ENCODE measurements at regions not wholly inside any gene's neighbourhood (a gene's known extent, or its start where the extent isn't known, plus 50 kb on each side); places are given as distances from the start of the nearest gene placed in this dataset.

GRCh38 chr11:103768816-103769215 is 267.6 kb upstream of the DDI1 start:
- TF ChIP-seq, protein P1, sequence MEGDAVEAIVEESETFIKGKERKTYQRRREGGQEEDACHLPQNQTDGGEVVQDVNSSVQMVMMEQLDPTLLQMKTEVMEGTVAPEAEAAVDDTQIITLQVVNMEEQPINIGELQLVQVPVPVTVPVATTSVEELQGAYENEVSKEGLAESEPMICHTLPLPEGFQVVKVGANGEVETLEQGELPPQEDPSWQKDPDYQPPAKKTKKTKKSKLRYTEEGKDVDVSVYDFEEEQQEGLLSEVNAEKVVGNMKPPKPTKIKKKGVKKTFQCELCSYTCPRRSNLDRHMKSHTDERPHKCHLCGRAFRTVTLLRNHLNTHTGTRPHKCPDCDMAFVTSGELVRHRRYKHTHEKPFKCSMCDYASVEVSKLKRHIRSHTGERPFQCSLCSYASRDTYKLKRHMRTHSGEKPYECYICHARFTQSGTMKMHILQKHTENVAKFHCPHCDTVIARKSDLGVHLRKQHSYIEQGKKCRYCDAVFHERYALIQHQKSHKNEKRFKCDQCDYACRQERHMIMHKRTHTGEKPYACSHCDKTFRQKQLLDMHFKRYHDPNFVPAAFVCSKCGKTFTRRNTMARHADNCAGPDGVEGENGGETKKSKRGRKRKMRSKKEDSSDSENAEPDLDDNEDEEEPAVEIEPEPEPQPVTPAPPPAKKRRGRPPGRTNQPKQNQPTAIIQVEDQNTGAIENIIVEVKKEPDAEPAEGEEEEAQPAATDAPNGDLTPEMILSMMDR (IDR thresholded peaks at IDR 0.05; ENCODE audit: extremely low read depth, missing control alignments) = no peak
- DNase-seq (ENCODE audit: low spot score) = no peak

DNA sequence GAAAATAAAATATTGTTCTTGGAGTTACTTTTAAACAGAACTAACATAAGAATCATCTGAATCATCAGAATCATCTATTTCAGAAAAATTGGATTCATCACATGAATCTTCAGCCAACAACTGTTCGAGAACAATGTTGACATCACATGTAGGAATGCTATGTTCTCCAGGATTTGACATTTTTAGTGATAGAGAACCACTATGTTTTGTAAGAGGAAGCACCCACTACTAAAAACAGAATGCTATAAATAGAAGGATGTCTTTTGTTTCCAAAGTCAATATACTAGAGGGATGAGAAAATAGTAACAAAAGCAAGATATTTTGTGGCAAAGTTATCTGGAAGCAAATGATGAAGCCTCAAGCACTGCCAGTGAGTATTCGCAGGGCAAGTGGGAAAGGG is 263.4 kb upstream of the DDI1 start:
- no peak for DNase-seq (ENCODE audit: low spot score)
- TF ChIP-seq, protein P1 (IDR thresholded peaks at IDR 0.05; ENCODE audit: extremely low read depth, missing control alignments) = no peak

GRCh38 chr11:103773537-103773936 is 262.9 kb upstream of the DDI1 start:
- DNase-seq (ENCODE audit: low spot score) = no peak

DNA sequence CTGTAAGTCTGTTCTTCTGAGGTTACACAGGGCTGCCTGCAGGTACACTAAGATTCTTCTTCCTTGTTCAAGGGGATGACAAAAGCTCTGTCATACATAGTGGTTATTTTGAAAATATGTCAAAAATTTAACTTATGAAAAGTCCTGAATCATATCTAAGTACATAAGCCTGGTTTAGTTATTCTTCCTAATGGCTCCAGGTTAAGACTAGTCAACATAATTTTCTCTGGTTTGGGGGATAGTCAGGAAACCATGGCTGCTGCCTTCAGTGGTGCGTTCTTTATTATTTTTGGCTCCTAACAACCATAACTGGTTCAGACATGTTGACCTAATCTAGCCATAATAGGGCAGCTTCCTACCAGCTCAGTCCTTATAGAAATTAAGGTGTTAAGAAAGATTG is 257.4 kb upstream of the DDI1 start:
- DNase-seq (ENCODE audit: low spot score) = no peak

More at GRCh38 chr11:103773537-103773936, 262.9 kb upstream of the DDI1 start:
- TF ChIP-seq, protein P1 (IDR thresholded peaks at IDR 0.05; ENCODE audit: extremely low read depth, missing control alignments) = no peak

DNA sequence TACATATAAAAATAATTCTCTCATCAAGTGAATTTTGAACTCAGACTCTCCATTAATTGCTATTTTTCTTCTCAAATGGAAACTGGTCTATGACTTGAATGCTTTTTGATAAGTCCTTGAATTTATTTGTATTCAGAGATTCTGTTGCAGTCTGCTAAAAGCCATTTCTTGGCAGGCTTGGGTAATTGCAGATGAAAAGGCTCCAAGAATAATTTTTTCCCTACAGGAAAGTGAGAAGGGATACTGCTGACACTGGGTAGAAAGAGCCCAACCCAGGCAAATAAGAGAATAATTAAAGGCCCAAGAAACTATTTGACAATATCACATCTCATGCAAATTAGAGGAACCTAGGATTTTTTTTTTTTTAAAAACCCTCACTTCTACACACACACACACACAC is 246.5 kb upstream of the DDI1 start:
- no peak for DNase-seq (ENCODE audit: low spot score)
- TF ChIP-seq, protein P1 (IDR thresholded peaks at IDR 0.05; ENCODE audit: extremely low read depth, missing control alignments) = no peak

More for the DNA sequence above, 257.4 kb upstream of the DDI1 start:
- TF ChIP-seq, protein P1 (IDR thresholded peaks at IDR 0.05; ENCODE audit: extremely low read depth, missing control alignments) = no peak

DNA sequence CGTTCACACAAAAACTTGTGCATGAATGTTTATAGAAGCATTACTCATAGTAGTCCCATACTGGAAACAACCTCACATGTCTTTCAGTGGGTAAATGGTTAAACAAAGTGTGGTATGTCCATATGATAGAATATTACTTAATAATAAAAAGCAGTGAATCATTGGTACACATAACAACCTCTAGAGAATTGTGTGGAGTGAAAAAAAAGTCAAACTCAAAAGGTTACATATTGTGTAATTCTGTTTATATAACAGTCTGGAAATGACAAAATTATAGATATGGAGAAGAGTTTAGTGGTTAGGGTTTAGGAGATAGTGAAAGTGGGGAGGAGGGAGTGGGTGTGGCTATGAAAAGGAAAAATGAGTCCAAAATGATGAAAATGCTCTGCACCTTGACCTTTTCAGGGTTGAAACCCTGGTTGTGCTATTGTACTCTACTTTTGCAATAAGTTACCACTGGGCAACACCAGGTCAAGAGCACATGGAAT is 243.4 kb upstream of the DDI1 start:
- TF ChIP-seq, protein P1 (IDR thresholded peaks at IDR 0.05; ENCODE audit: extremely low read depth, missing control alignments) = no peak
- DNase-seq (ENCODE audit: low spot score) = no peak

- TF ChIP-seq, protein P1 (IDR thresholded peaks at IDR 0.05; ENCODE audit: extremely low read depth, missing control alignments) = no peak
- no peak for DNase-seq (ENCODE audit: low spot score)
Observed at GRCh38 chr11:103794262-103794661, 242.2 kb upstream of the DDI1 start.
